ENCODE measurements at regions not wholly inside any gene's neighbourhood (a gene's known extent, or its start where the extent isn't known, plus 50 kb on each side); places are given as distances from the start of the nearest gene placed in this dataset.

- TF ChIP-seq GATA1 (IDR thresholded peaks at IDR 0.05; ENCODE audit: low read depth, low read length) (no peak), POLR2A (IDR thresholded peaks at IDR 0.05; ENCODE audit: low read length) (no peak)
- DNase-seq = no peak
Measured at GRCh38 chr3:159144472-159144871, 342.6 kb downstream of the MFSD1 start.

- TF ChIP-seq POLR2A (IDR thresholded peaks at IDR 0.05; ENCODE audit: low read length) (no peak), GATA1 (IDR thresholded peaks at IDR 0.05; ENCODE audit: low read depth, low read length) (no peak)
- DNase-seq = no peak
Measured at GRCh38 chr3:159144891-159145290, 343.0 kb downstream of the MFSD1 start.

GRCh38 chr3:159146392-159146791 is 344.5 kb downstream of the MFSD1 start:
- DNase-seq = no peak
- TF ChIP-seq POLR2A (IDR thresholded peaks at IDR 0.05; ENCODE audit: low read length) (no peak), GATA1 (IDR thresholded peaks at IDR 0.05; ENCODE audit: low read depth, low read length) (no peak)

- no peak for DNase-seq
- no peak for TF ChIP-seq POLR2A (IDR thresholded peaks at IDR 0.05; ENCODE audit: low read length)
- TF ChIP-seq GATA1 (IDR thresholded peaks at IDR 0.05; ENCODE audit: low read depth, low read length) = no peak
Measured at GRCh38 chr3:159146856-159147435, 345.1 kb downstream of the MFSD1 start.

- DNase-seq = no peak
- no peak for TF ChIP-seq POLR2A (IDR thresholded peaks at IDR 0.05; ENCODE audit: low read length)
- no peak for TF ChIP-seq GATA1 (IDR thresholded peaks at IDR 0.05; ENCODE audit: low read depth, low read length)
Measured at GRCh38 chr3:159147813-159148212, 346.0 kb downstream of the MFSD1 start.

- TF ChIP-seq GATA1 (IDR thresholded peaks at IDR 0.05; ENCODE audit: low read depth, low read length) = no peak
- TF ChIP-seq POLR2A (IDR thresholded peaks at IDR 0.05; ENCODE audit: low read length) = no peak
Measured at GRCh38 chr3:159148466-159148865, 346.6 kb downstream of the MFSD1 start.

GRCh38 chr3:159149131-159149530 is 347.3 kb downstream of the MFSD1 start:
- TF ChIP-seq GATA1 (IDR thresholded peaks at IDR 0.05; ENCODE audit: low read depth, low read length) = no peak
- no peak for TF ChIP-seq POLR2A (IDR thresholded peaks at IDR 0.05; ENCODE audit: low read length)

More at GRCh38 chr3:159148466-159148865, 346.6 kb downstream of the MFSD1 start:
- no peak for DNase-seq

GRCh38 chr3:159149633-159150032 is 347.8 kb downstream of the MFSD1 start:
- no peak for DNase-seq
- no peak for TF ChIP-seq POLR2A (IDR thresholded peaks at IDR 0.05; ENCODE audit: low read length)

More at GRCh38 chr3:159149131-159149530, 347.3 kb downstream of the MFSD1 start:
- DNase-seq = no peak

GRCh38 chr3:159150180-159150579 is 348.3 kb downstream of the MFSD1 start:
- DNase-seq = no peak

GRCh38 chr3:159151130-159151529 is 349.3 kb downstream of the MFSD1 start:
- no peak for DNase-seq
- TF ChIP-seq POLR2A (IDR thresholded peaks at IDR 0.05; ENCODE audit: low read length) = no peak
- no peak for TF ChIP-seq GATA1 (IDR thresholded peaks at IDR 0.05; ENCODE audit: low read depth, low read length)

More at GRCh38 chr3:159150180-159150579, 348.3 kb downstream of the MFSD1 start:
- TF ChIP-seq POLR2A (IDR thresholded peaks at IDR 0.05; ENCODE audit: low read length) = no peak
- TF ChIP-seq GATA1 (IDR thresholded peaks at IDR 0.05; ENCODE audit: low read depth, low read length) = no peak

- DNase-seq = no peak
- TF ChIP-seq POLR2A (IDR thresholded peaks at IDR 0.05; ENCODE audit: low read length) = no peak
- no peak for TF ChIP-seq GATA1 (IDR thresholded peaks at IDR 0.05; ENCODE audit: low read depth, low read length)
Measured at GRCh38 chr3:159157275-159157674, 355.4 kb downstream of the MFSD1 start.

GRCh38 chr3:159158213-159158612 is 356.4 kb downstream of the MFSD1 start:
- DNase-seq = no peak
- TF ChIP-seq GATA1 (IDR thresholded peaks at IDR 0.05; ENCODE audit: low read depth, low read length) (no peak), POLR2A (IDR thresholded peaks at IDR 0.05; ENCODE audit: low read length) (no peak)

GRCh38 chr3:159158801-159159200 is 356.9 kb downstream of the MFSD1 start:
- DNase-seq = no peak
- TF ChIP-seq GATA1 (IDR thresholded peaks at IDR 0.05; ENCODE audit: low read depth, low read length) (no peak), POLR2A (IDR thresholded peaks at IDR 0.05; ENCODE audit: low read length) (no peak)

GRCh38 chr3:159159546-159159945 is 357.7 kb downstream of the MFSD1 start:
- no peak for DNase-seq
- TF ChIP-seq GATA1 (IDR thresholded peaks at IDR 0.05; ENCODE audit: low read depth, low read length) (no peak), POLR2A (IDR thresholded peaks at IDR 0.05; ENCODE audit: low read length) (no peak)

- DNase-seq = no peak
- TF ChIP-seq GATA1 (IDR thresholded peaks at IDR 0.05; ENCODE audit: low read depth, low read length) = no peak
- TF ChIP-seq POLR2A (IDR thresholded peaks at IDR 0.05; ENCODE audit: low read length) = no peak
Measured at GRCh38 chr3:159163656-159164055, 361.8 kb downstream of the MFSD1 start.

All from erythroblast (primary cell).